GM19463 (cell line): ENCODE measurements at regions not wholly inside any gene's neighbourhood (a gene's known extent, or its start where the extent isn't known, plus 50 kb on each side); places are given as distances from the start of the nearest gene placed in this dataset.
"Not testable (repeated sequence)": the region's sequence is repeated elsewhere in the genome, so short reads cannot be mapped to it uniquely, and the experiment has no call there.

Experiments
- ATAC-seq: cut with Tn5 transposase; IDR thresholded peaks from one replicate; pipeline ENCODE4 v1.9.1; 2021; ENCODE audit warnings: mild to moderate bottlenecking, moderate library complexity; ENCODE audit not compliant: unreplicated experiment

DNA sequence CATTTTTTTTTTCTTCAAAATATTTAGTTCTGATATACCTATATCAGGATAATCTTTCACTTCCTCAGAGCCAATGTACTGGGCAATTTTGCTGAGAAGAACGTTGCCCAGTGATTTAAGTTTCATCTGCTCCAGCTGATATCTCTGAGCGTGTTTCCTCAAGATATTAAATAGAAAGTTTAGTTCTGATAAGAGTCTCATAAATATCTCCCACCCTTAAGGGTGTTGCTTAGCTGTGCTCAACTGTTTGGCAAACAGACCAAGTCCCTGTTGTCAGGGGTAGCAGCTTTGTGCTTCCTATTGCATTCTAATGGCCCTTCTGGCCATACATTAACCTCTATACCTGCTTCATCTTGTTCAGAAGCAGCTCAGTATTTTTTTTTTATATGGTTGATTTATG lies 84.7 kb upstream of the GPR141 start:
- ATAC-seq: no peak

DNA sequence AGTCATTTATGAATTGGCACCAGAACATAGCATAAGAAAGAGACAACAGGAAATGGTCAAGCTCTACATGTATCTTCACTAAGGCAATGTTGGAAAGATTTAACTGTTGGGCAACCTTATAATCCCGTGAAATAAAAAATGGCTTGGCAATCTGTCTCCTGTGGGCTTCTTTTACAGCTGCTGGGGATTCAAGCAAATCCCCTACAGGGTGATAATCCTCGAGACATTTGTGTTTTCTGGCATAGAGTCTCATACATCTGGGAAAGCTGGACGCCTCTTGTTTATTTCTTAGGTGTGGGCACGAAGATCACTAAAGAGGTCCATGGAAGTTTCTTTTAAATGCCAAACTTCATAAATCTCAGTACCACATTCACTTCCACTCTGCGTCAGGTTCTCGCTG lies 82.2 kb upstream of the GPR141 start:
- no peak for ATAC-seq

DNA sequence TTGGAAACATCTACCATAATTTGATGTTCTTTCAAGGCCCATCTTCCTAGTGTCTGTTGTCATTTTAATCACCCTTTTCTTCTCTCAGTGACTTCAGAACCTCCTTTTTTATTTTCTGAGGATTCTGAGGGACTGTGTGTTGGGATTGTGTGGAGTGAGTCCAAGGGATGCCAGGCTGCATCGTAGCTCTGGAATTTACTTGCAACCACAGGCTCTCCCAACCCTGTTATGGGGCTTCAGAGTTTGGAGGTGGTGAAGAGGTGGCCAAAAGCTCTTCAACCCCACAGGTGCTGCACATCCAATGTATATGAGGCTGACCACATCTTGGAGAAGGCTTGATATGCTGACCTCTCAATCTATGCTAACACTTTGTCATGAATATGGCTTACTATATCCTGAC lies 79.5 kb upstream of the GPR141 start:
- ATAC-seq: no peak

DNA sequence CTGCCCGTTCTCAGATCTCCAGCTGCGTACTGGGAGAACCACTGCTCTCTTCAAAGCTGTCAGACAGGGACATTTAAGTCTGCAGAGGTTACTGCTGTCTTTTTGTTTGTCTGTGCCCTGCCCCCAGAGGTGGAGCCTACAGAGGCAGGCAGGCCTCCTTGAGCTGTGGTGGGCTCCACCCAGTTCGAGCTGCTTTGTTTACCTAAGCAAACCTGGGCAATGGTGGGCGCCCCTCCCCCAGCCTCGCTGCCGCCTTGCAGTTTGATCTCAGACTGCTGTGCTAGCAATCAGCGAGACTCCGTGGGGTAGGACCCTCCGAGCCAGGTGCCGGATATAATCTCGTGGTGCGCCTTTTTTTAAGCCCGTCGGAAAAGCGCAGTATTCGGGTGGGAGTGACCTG lies 66.2 kb upstream of the GPR141 start:
- not testable (repeated sequence) for ATAC-seq

DNA sequence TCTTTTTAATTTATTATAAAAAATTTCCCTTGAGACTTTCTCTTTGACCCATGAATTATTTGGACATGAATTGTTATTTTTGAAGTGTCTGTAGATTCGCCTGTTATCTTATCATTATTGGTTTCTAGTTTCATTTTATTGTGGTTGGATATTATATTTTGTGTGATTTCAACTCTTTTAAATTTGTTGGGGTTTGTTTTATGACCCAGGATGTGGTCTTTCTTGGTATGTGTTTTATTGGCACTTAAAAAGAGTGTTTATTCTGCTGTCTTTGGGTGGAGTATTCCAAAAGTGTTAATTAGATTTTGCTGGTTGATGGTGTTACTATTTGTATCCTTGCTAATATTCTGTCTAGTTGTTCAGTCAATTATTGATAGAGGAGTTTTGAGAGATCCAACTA lies 50.5 kb upstream of the GPR141 start:
- ATAC-seq: no peak
